ENCODE measurements at regions not wholly inside any gene's neighbourhood (a gene's known extent, or its start where the extent isn't known, plus 50 kb on each side); places are given as distances from the start of the nearest gene placed in this dataset.

- TF ChIP-seq CTCF (IDR thresholded peaks at IDR 0.05; ENCODE audit: low read depth, low read length, poor library complexity, severe bottlenecking) (no peak), EZH2phosphoT487 (IDR thresholded peaks at IDR 0.05; ENCODE audit: borderline replicate concordance, low read length) (no peak)
Observed at GRCh38 chr18:77339093-77339492, 89.4 kb downstream of the GALR1 start.
